GM23338 (cell line): ENCODE measurements at regions not wholly inside any gene's neighbourhood (a gene's known extent, or its start where the extent isn't known, plus 50 kb on each side); places are given as distances from the start of the nearest gene placed in this dataset.

Source experiments
- ATAC-seq: fragments of 200-7000 bp; cut with Tn5 transposase; 3 replicates; pipeline ENCODE4 v1.9.1; 2020
- DNase-seq: peaks from one replicate; pipeline ENCODE4 v3.0.0-alpha.2; 2015; ENCODE audit warnings: low spot score
- H2AFZ ChIP-seq: fragments of 200-600 bp; sonication (generic); 2 replicates; pipeline ENCODE4 v1.8.0; 2016; ENCODE audit warnings: antibody characterized with exemption, mild to moderate bottlenecking, moderate library complexity
- H3F3A ChIP-seq: fragments of 200-600 bp; sonication (generic); replicated peaks from 2 replicates; pipeline ENCODE4 v1.8.0; 2017; ENCODE audit warnings: antibody characterized with exemption, mixed run types, low read depth
- H3K27ac ChIP-seq: fragments of 200-600 bp; sonication (generic); 2 replicates; pipeline ENCODE4 v1.6.1; 2016; ENCODE audit warnings: low read depth
- H3K27me3 ChIP-seq: fragments of 200-600 bp; sonication (generic); 2 replicates; pipeline ENCODE4 v1.8.0; 2016; ENCODE audit warnings: mild to moderate bottlenecking, mixed run types, moderate library complexity; ENCODE audit not compliant: insufficient read depth
- H3K36me3 ChIP-seq: fragments of 200-600 bp; sonication (generic); 2 replicates; pipeline ENCODE4 v1.8.0; 2016; ENCODE audit warnings: mild to moderate bottlenecking; ENCODE audit not compliant: insufficient read depth
- H3K4me1 ChIP-seq: fragments of 200-600 bp; sonication (generic); 2 replicates; pipeline ENCODE4 v1.8.0; 2016; ENCODE audit warnings: mild to moderate bottlenecking, moderate library complexity; ENCODE audit not compliant: insufficient read depth
- H3K4me2 ChIP-seq: fragments of 200-600 bp; sonication (generic); 2 replicates; pipeline ENCODE4 v1.7.1; 2017; ENCODE audit warnings: mixed run types
- H3K4me3 ChIP-seq: fragments of 200-600 bp; sonication (generic); 2 replicates; pipeline ENCODE4 v1.6.1; 2016; ENCODE audit warnings: mixed run types
- H3K79me2 ChIP-seq: fragments of 200-600 bp; sonication (generic); replicated peaks from 2 replicates; pipeline ENCODE4 v1.8.0; 2017; ENCODE audit warnings: mild to moderate bottlenecking; ENCODE audit not compliant: insufficient read depth
- H3K9me2 ChIP-seq: fragments of 200-600 bp; sonication (generic); 2 replicates; pipeline ENCODE4 v1.8.0; 2017; ENCODE audit not compliant: insufficient read depth
- H4K20me1 ChIP-seq: fragments of 200-600 bp; sonication (generic); replicated peaks from 2 replicates; pipeline ENCODE4 v1.8.0; 2017; ENCODE audit warnings: mild to moderate bottlenecking; ENCODE audit not compliant: insufficient read depth
- H3K27ac Mint-ChIP-seq: 2 replicates; pipeline ENCODE4 v1.8.0; 2020; ENCODE audit warnings: inconsistent platforms, mild to moderate bottlenecking, moderate library complexity, mixed read lengths
- H3K27me3 Mint-ChIP-seq: 3 replicates; pipeline ENCODE4 v1.8.0; 2022; ENCODE audit warnings: low read depth, mild to moderate bottlenecking, moderate library complexity, mixed read lengths, inconsistent platforms; ENCODE audit not compliant: insufficient read depth, poor library complexity
- H3K36me3 Mint-ChIP-seq: 3 replicates; pipeline ENCODE4 v1.8.0; 2021; ENCODE audit warnings: low read depth, mild to moderate bottlenecking, inconsistent platforms, moderate library complexity, mixed read lengths
- H3K4me1 Mint-ChIP-seq: 3 replicates; pipeline ENCODE4 v1.8.0; 2020; ENCODE audit warnings: mild to moderate bottlenecking, inconsistent platforms, mixed read lengths
- H3K4me3 Mint-ChIP-seq: 3 replicates; pipeline ENCODE4 v1.8.0; 2021; ENCODE audit warnings: moderate library complexity, mild to moderate bottlenecking, inconsistent platforms, mixed read lengths
- H3K9me3 Mint-ChIP-seq: 3 replicates; pipeline ENCODE4 v1.8.0; 2020; ENCODE audit warnings: moderate library complexity, mild to moderate bottlenecking, inconsistent platforms, mixed read lengths
- CREB1 ChIP-seq: fragments of 250-450 bp; sonication (Bioruptor Pico); IDR thresholded peaks from 2 replicates; pipeline ENCODE4 v1.5.0; 2020; ENCODE audit warnings: low read depth, mild to moderate bottlenecking, moderate library complexity
- ETS1 ChIP-seq: IDR thresholded peaks from 2 replicates; pipeline ENCODE4 v1.6.1; 2016; ENCODE audit warnings: antibody characterized with exemption
- EZH2phosphoT487 ChIP-seq: fragments of 200-600 bp; sonication (generic); IDR thresholded peaks from one replicate; pipeline ENCODE4 v1.8.1; 2018; ENCODE audit warnings: antibody characterized with exemption; ENCODE audit not compliant: unreplicated experiment
- JUNB ChIP-seq: IDR thresholded peaks from one replicate; pipeline ENCODE4 v1.6.1; 2016; ENCODE audit warnings: antibody characterized with exemption; ENCODE audit not compliant: unreplicated experiment
- NANOG ChIP-seq: IDR thresholded peaks from 2 replicates; pipeline ENCODE4 v1.6.1; 2016; ENCODE audit warnings: antibody characterized with exemption, borderline replicate concordance
- POLR2AphosphoS5 ChIP-seq: IDR thresholded peaks from 2 replicates; pipeline ENCODE4 v1.6.1; 2016; ENCODE audit warnings: antibody characterized with exemption, low read depth
- ZNF114 ChIP-seq: fragments of 250-450 bp; sonication (Bioruptor Pico); IDR thresholded peaks from 2 replicates; pipeline ENCODE4 v1.5.0; 2020; ENCODE audit warnings: mild to moderate bottlenecking, moderate library complexity
- TF ChIP-seq, protein P1 (sequence below): IDR thresholded peaks from one replicate; pipeline ENCODE4 v1.6.1; 2018; ENCODE audit warnings: antibody characterized with exemption; ENCODE audit not compliant: unreplicated experiment
- TF ChIP-seq, protein P2 (sequence below): fragments of 250-450 bp; sonication (Bioruptor Pico); IDR thresholded peaks from 2 replicates; pipeline ENCODE4 v1.5.0; 2020; ENCODE audit warnings: mild to moderate bottlenecking, moderate library complexity
- TF ChIP-seq, protein P3 (sequence below), 2 experiments: fragments of 200-600 bp in 1 of 2; sonication (generic) in 1 of 2; conservative IDR thresholded peaks; 2 replicates each; pipeline versions ENCODE4 v1.5.1 to v1.6.1; 2016 to 2017; ENCODE audit warnings: antibody characterized with exemption in 2 of 2, low read depth in 2 of 2, mild to moderate bottlenecking in 2 of 2, moderate library complexity in 1 of 2

DNA sequence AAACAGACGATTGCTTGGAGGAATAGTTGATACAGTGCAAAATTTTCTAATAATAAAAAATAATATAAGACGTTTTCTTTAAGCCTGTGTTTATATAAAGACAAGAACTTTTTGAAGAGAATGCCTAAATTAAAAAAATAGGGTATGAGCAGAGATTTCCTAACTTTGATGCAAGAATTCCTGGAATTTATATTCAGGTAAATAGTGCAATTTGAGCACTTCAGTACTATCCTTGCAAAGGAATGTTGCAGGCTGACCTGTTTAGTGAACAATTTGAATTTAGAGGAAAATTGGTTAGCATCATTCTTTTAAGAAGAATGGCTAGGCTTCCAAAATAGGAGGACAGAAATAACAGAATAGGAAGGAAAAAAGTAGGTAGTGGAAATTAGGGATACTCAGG is 1172.3 kb downstream of the HACE1 start:
- no peak overlapping the region for H3K4me2 ChIP-seq
- Mint-ChIP-seq H3K4me3 (no peak overlapping the region), H3K27ac (no peak overlapping the region), H3K36me3 (no peaks in the 10 kb centered on the region), H3K9me3 (no peaks in the 10 kb centered on the region), H3K27me3 (no peaks in the 10 kb centered on the region), H3K4me1 (peaks cover 10% of the 10 kb centered on the region; the same call in 2 of the 3 replicates)
- H3K4me1 ChIP-seq: peaks cover 4% of the 10 kb centered on the region; the same call in 1 of the 2 replicates
- DNase-seq (peak; percentile 49), ATAC-seq (no peak)
- no peaks in the 10 kb centered on the region for H3K36me3 ChIP-seq
- H3F3A ChIP-seq: no peaks in the 10 kb centered on the region
- no peak overlapping the region for H3K4me3 ChIP-seq
- no peak for TF ChIP-seq EZH2phosphoT487
- TF ChIP-seq, protein P1, sequence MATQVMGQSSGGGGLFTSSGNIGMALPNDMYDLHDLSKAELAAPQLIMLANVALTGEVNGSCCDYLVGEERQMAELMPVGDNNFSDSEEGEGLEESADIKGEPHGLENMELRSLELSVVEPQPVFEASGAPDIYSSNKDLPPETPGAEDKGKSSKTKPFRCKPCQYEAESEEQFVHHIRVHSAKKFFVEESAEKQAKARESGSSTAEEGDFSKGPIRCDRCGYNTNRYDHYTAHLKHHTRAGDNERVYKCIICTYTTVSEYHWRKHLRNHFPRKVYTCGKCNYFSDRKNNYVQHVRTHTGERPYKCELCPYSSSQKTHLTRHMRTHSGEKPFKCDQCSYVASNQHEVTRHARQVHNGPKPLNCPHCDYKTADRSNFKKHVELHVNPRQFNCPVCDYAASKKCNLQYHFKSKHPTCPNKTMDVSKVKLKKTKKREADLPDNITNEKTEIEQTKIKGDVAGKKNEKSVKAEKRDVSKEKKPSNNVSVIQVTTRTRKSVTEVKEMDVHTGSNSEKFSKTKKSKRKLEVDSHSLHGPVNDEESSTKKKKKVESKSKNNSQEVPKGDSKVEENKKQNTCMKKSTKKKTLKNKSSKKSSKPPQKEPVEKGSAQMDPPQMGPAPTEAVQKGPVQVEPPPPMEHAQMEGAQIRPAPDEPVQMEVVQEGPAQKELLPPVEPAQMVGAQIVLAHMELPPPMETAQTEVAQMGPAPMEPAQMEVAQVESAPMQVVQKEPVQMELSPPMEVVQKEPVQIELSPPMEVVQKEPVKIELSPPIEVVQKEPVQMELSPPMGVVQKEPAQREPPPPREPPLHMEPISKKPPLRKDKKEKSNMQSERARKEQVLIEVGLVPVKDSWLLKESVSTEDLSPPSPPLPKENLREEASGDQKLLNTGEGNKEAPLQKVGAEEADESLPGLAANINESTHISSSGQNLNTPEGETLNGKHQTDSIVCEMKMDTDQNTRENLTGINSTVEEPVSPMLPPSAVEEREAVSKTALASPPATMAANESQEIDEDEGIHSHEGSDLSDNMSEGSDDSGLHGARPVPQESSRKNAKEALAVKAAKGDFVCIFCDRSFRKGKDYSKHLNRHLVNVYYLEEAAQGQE: no peak
- no peak overlapping the region for H3K27ac ChIP-seq
- no peaks in the 10 kb centered on the region for H3K27me3 ChIP-seq
- no peak overlapping the region for H2AFZ ChIP-seq
- no peaks in the 10 kb centered on the region for H3K9me2 ChIP-seq
- H4K20me1 ChIP-seq: no peaks in the 10 kb centered on the region
- H3K79me2 ChIP-seq: no peaks in the 10 kb centered on the region

DNA sequence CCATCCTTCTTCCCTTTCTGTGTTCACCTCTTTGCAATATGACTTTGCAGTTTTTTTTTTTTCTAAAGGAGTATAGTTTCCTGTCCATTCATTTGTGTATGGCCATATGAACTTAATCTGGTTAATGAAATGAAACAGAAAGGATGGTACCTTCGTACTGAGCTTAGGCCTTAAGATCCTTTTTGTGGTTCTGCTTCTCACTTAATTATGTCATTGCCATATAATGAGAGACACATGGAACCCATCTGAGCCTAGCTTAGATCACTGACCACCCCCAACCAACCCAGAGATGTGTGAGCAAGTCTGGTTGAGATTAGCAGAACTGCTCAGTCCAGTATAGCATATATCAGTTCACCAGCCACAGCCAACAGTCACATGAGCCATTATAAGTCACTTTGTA is 1179.6 kb downstream of the HACE1 start:
- ATAC-seq: no peak
- Histone ChIP-seq H3F3A (no peaks in the 10 kb centered on the region), H4K20me1 (no peaks in the 10 kb centered on the region), H3K27me3 (no peaks in the 10 kb centered on the region), H3K4me2 (no peak overlapping the region), H3K4me3 (no peak overlapping the region), H3K27ac (no peak overlapping the region), H3K9me2 (no peaks in the 10 kb centered on the region), H3K4me1 (no peaks in the 10 kb centered on the region), H2AFZ (no peak overlapping the region), H3K79me2 (no peaks in the 10 kb centered on the region), H3K36me3 (no peaks in the 10 kb centered on the region)
- peaks cover 11% of the 10 kb centered on the region; the same call in 2 of the 3 replicates for H3K36me3 Mint-ChIP-seq
- H3K27ac Mint-ChIP-seq: no peak overlapping the region
- H3K9me3 Mint-ChIP-seq: peaks cover 18% of the 10 kb centered on the region
- H3K4me3 Mint-ChIP-seq: no peak overlapping the region
- no peak for DNase-seq
- H3K27me3 Mint-ChIP-seq: no peaks in the 10 kb centered on the region
- H3K4me1 Mint-ChIP-seq: no peaks in the 10 kb centered on the region
- TF ChIP-seq ZNF114 (CRISPR knock-in tag) (no peak), NANOG (no peak), EZH2phosphoT487 (no peak), JUNB (no peak), ETS1 (no peak), CREB1 (CRISPR knock-in tag) (no peak), POLR2AphosphoS5 (no peak)
- TF ChIP-seq, protein P2, sequence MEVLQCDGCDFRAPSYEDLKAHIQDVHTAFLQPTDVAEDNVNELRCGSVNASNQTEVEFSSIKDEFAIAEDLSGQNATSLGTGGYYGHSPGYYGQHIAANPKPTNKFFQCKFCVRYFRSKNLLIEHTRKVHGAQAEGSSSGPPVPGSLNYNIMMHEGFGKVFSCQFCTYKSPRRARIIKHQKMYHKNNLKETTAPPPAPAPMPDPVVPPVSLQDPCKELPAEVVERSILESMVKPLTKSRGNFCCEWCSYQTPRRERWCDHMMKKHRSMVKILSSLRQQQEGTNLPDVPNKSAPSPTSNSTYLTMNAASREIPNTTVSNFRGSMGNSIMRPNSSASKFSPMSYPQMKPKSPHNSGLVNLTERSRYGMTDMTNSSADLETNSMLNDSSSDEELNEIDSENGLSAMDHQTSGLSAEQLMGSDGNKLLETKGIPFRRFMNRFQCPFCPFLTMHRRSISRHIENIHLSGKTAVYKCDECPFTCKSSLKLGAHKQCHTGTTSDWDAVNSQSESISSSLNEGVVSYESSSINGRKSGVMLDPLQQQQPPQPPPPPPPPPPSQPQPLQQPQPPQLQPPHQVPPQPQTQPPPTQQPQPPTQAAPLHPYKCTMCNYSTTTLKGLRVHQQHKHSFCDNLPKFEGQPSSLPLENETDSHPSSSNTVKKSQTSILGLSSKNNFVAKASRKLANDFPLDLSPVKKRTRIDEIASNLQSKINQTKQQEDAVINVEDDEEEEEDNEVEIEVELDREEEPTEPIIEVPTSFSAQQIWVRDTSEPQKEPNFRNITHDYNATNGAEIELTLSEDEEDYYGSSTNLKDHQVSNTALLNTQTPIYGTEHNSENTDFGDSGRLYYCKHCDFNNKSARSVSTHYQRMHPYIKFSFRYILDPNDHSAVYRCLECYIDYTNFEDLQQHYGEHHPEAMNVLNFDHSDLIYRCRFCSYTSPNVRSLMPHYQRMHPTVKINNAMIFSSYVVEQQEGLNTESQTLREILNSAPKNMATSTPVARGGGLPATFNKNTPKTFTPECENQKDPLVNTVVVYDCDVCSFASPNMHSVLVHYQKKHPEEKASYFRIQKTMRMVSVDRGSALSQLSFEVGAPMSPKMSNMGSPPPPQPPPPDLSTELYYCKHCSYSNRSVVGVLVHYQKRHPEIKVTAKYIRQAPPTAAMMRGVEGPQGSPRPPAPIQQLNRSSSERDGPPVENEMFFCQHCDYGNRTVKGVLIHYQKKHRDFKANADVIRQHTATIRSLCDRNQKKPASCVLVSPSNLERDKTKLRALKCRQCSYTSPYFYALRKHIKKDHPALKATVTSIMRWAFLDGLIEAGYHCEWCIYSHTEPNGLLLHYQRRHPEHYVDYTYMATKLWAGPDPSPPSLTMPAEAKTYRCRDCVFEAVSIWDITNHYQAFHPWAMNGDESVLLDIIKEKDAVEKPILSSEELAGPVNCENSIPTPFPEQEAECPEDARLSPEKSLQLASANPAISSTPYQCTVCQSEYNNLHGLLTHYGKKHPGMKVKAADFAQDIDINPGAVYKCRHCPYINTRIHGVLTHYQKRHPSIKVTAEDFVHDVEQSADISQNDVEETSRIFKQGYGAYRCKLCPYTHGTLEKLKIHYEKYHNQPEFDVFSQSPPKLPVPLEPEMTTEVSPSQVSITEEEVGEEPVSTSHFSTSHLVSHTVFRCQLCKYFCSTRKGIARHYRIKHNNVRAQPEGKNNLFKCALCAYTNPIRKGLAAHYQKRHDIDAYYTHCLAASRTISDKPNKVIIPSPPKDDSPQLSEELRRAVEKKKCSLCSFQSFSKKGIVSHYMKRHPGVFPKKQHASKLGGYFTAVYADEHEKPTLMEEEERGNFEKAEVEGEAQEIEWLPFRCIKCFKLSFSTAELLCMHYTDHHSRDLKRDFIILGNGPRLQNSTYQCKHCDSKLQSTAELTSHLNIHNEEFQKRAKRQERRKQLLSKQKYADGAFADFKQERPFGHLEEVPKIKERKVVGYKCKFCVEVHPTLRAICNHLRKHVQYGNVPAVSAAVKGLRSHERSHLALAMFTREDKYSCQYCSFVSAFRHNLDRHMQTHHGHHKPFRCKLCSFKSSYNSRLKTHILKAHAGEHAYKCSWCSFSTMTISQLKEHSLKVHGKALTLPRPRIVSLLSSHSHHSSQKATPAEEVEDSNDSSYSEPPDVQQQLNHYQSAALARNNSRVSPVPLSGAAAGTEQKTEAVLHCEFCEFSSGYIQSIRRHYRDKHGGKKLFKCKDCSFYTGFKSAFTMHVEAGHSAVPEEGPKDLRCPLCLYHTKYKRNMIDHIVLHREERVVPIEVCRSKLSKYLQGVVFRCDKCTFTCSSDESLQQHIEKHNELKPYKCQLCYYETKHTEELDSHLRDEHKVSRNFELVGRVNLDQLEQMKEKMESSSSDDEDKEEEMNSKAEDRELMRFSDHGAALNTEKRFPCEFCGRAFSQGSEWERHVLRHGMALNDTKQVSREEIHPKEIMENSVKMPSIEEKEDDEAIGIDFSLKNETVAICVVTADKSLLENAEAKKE: no peak
- TF ChIP-seq, protein P3, sequence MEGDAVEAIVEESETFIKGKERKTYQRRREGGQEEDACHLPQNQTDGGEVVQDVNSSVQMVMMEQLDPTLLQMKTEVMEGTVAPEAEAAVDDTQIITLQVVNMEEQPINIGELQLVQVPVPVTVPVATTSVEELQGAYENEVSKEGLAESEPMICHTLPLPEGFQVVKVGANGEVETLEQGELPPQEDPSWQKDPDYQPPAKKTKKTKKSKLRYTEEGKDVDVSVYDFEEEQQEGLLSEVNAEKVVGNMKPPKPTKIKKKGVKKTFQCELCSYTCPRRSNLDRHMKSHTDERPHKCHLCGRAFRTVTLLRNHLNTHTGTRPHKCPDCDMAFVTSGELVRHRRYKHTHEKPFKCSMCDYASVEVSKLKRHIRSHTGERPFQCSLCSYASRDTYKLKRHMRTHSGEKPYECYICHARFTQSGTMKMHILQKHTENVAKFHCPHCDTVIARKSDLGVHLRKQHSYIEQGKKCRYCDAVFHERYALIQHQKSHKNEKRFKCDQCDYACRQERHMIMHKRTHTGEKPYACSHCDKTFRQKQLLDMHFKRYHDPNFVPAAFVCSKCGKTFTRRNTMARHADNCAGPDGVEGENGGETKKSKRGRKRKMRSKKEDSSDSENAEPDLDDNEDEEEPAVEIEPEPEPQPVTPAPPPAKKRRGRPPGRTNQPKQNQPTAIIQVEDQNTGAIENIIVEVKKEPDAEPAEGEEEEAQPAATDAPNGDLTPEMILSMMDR (conservative IDR thresholded peaks at IDR 0.05; ENCODE audit: low read depth in 2 of 2): no peak
